ENCODE measurements at regions not wholly inside any gene's neighbourhood (a gene's known extent, or its start where the extent isn't known, plus 50 kb on each side); places are given as distances from the start of the nearest gene placed in this dataset.

DNA sequence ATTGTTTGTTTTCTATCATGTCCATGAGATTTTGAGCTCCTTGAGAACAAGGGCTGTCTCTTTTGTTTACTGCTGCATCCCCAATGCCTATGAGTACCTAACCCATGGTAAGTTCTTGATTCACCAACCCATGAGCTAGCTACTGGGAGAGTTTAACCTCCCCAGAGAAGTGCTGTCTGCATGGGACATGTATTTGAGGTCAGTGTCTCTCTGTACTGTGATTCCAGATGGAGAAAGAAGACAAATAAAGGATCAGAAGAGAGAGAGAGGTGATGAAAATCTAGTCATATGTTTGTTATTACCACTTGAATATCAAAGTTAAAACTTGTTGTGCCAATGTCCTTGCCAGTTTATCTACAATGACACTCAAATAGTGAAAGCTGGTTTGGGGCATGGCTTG is 421.8 kb downstream of the BCAT1 start:
- no peak for FAIRE-seq
- Histone ChIP-seq H3K9ac (ENCODE audit: insufficient read depth, low read depth, low read length) (no peak overlapping the region), H3K9me3 (ENCODE audit: low read length) (no peaks in the 10 kb centered on the region), H3K79me2 (ENCODE audit: insufficient read depth, low read length) (no peaks in the 10 kb centered on the region), H3K4me3 (replicated peaks in 1 of 3; ENCODE audit: insufficient read depth in 1 of 3, low read depth in 2 of 3, low read length in 3 of 3) (no peak overlapping the region), H3K4me1 (ENCODE audit: insufficient read depth, low read length) (no peaks in the 10 kb centered on the region), H3K27me3 (ENCODE audit: control insufficient read depth in 1 of 2, insufficient read depth in 2 of 2, low read length in 2 of 2) (no peaks in the 10 kb centered on the region), H3K4me2 (ENCODE audit: low read depth, low read length) (no peak overlapping the region), H3K27ac (ENCODE audit: extremely low read length, insufficient read depth, low read length) (no peak overlapping the region), H3K36me3 (replicated peaks in 1 of 2; ENCODE audit: control insufficient read depth in 1 of 2, insufficient read depth in 2 of 2, low read length in 2 of 2) (no peaks in the 10 kb centered on the region), H4K20me1 (ENCODE audit: insufficient read depth, low read length) (no peaks in the 10 kb centered on the region), H2AFZ (ENCODE audit: low read length) (no peak overlapping the region)
- ChIA-PET POLR2A (no interaction called here), CTCF (ENCODE audit: low intra/inter-chr PET ratio, low total read pairs) (no interaction called here)
- no peak for ATAC-seq
- no TSS peak for BruUV-seq (replicated peaks)
- DNase-seq (ENCODE audit: low spot score) = no peak
- no peak for TF ChIP-seq HNRNPL (IDR thresholded peaks at IDR 0.05; ENCODE audit: low read depth, low read length)
- no peak for TF ChIP-seq IKZF1 (IDR thresholded peaks at IDR 0.05)
- TF ChIP-seq, protein P1, sequence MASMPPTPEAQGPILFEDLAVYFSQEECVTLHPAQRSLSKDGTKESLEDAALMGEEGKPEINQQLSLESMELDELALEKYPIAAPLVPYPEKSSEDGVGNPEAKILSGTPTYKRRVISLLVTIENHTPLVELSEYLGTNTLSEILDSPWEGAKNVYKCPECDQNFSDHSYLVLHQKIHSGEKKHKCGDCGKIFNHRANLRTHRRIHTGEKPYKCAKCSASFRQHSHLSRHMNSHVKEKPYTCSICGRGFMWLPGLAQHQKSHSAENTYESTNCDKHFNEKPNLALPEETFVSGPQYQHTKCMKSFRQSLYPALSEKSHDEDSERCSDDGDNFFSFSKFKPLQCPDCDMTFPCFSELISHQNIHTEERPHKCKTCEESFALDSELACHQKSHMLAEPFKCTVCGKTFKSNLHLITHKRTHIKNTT (CRISPR knock-in tag; IDR thresholded peaks at IDR 0.05) = no peak
- TF ChIP-seq KLF15 (CRISPR knock-in tag; IDR thresholded peaks at IDR 0.05; ENCODE audit: borderline replicate concordance) = no peak
- no peak for TF ChIP-seq ZBED4 (CRISPR knock-in tag; IDR thresholded peaks at IDR 0.05; ENCODE audit: borderline replicate concordance)
- TF ChIP-seq, protein P2, sequence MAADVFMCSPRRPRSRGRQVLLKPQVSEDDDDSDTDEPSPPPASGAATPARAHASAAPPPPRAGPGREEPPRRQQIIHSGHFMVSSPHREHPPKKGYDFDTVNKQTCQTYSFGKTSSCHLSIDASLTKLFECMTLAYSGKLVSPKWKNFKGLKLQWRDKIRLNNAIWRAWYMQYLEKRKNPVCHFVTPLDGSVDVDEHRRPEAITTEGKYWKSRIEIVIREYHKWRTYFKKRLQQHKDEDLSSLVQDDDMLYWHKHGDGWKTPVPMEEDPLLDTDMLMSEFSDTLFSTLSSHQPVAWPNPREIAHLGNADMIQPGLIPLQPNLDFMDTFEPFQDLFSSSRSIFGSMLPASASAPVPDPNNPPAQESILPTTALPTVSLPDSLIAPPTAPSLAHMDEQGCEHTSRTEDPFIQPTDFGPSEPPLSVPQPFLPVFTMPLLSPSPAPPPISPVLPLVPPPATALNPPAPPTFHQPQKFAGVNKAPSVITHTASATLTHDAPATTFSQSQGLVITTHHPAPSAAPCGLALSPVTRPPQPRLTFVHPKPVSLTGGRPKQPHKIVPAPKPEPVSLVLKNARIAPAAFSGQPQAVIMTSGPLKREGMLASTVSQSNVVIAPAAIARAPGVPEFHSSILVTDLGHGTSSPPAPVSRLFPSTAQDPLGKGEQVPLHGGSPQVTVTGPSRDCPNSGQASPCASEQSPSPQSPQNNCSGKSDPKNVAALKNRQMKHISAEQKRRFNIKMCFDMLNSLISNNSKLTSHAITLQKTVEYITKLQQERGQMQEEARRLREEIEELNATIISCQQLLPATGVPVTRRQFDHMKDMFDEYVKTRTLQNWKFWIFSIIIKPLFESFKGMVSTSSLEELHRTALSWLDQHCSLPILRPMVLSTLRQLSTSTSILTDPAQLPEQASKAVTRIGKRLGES (CRISPR knock-in tag; IDR thresholded peaks at IDR 0.05; ENCODE audit: borderline replicate concordance) = no peak
- no peak for TF ChIP-seq MIER3 (CRISPR knock-in tag; IDR thresholded peaks at IDR 0.05; ENCODE audit: borderline replicate concordance)
- TF ChIP-seq ZNF24 (IDR thresholded peaks at IDR 0.05) = no peak
- TF ChIP-seq ZNF253 (CRISPR knock-in tag; IDR thresholded peaks at IDR 0.05; ENCODE audit: borderline replicate concordance) = no peak
- no peak for TF ChIP-seq NFATC3 (CRISPR knock-in tag; IDR thresholded peaks at IDR 0.05)
- TF ChIP-seq, protein P3, sequence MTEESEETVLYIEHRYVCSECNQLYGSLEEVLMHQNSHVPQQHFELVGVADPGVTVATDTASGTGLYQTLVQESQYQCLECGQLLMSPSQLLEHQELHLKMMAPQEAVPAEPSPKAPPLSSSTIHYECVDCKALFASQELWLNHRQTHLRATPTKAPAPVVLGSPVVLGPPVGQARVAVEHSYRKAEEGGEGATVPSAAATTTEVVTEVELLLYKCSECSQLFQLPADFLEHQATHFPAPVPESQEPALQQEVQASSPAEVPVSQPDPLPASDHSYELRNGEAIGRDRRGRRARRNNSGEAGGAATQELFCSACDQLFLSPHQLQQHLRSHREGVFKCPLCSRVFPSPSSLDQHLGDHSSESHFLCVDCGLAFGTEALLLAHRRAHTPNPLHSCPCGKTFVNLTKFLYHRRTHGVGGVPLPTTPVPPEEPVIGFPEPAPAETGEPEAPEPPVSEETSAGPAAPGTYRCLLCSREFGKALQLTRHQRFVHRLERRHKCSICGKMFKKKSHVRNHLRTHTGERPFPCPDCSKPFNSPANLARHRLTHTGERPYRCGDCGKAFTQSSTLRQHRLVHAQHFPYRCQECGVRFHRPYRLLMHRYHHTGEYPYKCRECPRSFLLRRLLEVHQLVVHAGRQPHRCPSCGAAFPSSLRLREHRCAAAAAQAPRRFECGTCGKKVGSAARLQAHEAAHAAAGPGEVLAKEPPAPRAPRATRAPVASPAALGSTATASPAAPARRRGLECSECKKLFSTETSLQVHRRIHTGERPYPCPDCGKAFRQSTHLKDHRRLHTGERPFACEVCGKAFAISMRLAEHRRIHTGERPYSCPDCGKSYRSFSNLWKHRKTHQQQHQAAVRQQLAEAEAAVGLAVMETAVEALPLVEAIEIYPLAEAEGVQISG (CRISPR knock-in tag; IDR thresholded peaks at IDR 0.05) = no peak
- TF ChIP-seq EP300 (IDR thresholded peaks at IDR 0.05; ENCODE audit: low read depth in 2 of 2, low read length in 2 of 2) = no peak
- no peak for TF ChIP-seq EP300 (CRISPR knock-in tag; IDR thresholded peaks at IDR 0.05; ENCODE audit: borderline replicate concordance)
- no peak for TF ChIP-seq MAFF (IDR thresholded peaks at IDR 0.05; ENCODE audit: low read depth, low read length)
- no peak for TF ChIP-seq ZNF75D (CRISPR knock-in tag; IDR thresholded peaks at IDR 0.05; ENCODE audit: borderline replicate concordance)
- TF ChIP-seq KDM2A (CRISPR knock-in tag; IDR thresholded peaks at IDR 0.05; ENCODE audit: borderline replicate concordance, low read depth) = no peak
- intact Hi-C loops (cut with micrococcal nuclease; ENCODE audit: unreplicated experiment) (no loop called here), in situ Hi-C loops (cut with HindIII; ENCODE audit: extremely low pct_ligation_motif_present, low pct_unique_long_range_greater_than_20kb) (no loop called here)

Measured in HepG2 (cell line).